Middle frontal gyrus (tissue), 1 donor: ENCODE measurements at regions not wholly inside any gene's neighbourhood (a gene's known extent, or its start where the extent isn't known, plus 50 kb on each side); places are given as distances from the start of the nearest gene placed in this dataset.
"Not testable (repeated sequence)": the region's sequence is repeated elsewhere in the genome, so short reads cannot be mapped to it uniquely, and the experiment has no call there.

Experiments
- DNase-seq: peaks from one replicate; pipeline ENCODE4 v3.0.0-alpha.2; 2015; ENCODE audit warnings: low spot score; ENCODE audit errors: extremely low spot score

DNA sequence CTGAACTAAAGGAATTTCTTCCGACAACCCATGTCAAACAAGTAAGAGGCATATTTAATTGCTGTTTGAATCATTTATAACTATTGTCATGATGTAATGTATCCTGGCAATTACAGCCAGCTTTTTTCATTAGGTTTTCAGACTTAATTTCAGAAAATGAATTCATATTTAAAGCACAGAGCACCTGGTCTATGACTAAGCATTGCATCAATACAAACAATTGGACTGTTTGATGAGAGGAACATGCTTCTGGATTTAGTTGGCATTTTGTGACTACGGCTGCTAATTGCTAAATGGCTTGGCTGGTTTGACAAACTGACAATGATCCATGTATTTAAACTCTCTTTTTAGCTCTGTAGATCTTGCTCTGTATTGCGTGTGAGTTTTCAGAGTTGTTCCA, 853.4 kb downstream of the NCAM2 start:
- no peak for DNase-seq

DNA sequence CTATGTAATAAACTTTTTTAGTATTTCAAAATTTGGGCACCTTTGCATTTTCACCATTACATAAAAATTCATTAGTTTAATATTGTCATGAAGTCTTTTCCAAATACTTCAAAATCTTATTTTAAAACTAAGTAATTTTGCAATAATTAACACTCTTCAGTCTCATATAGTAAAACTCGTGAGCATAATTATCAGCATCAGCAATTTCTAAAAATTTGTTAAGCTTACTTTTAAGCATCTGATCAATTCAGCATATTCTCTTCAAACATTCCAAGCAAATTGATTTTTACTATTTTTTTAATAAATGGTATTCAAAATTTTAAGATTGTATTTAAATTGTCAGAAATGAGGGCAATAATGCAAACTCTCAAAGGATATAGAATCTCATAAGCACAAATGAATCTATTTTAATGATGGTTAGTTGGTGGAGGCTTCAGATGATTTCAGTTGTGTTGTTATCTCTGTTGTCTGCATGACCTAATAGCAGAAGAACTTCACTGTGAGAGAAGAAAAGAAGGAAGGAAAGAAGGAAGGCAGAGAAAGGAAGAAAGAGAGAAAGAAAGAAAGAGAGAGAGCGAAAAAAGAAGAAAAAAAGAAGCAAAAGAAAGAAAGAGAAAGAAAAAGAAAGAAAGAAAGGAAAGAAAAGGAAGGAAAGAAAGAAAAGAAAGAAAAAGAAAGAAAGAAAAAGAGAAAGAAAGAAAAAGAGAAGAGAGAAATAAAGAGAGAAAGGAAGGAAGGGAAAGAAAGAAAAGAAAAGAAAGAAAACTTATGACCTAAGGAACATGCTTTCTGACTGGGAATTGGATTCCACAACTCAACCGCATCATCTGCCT, 860.5 kb downstream of the NCAM2 start:
- DNase-seq = no peak

DNA sequence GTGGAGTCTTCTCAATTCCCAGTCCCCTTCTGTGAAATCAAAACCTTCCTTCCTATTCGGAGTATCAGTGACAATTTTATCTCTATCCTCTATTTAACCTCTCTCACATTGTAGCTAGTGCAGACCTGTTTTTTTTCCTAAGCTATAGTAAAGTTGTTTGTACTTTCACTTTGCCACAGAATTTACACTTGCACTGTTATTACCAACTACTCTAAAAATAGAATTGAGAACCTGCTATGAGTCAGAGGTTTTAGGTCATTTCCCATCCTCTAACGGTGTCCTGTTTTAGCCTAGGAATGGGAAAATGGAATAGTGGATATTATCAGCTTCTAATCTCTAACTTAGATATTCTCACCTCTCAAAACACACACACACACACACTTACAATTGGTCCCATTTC, 862.7 kb downstream of the NCAM2 start:
- DNase-seq = no peak

DNA sequence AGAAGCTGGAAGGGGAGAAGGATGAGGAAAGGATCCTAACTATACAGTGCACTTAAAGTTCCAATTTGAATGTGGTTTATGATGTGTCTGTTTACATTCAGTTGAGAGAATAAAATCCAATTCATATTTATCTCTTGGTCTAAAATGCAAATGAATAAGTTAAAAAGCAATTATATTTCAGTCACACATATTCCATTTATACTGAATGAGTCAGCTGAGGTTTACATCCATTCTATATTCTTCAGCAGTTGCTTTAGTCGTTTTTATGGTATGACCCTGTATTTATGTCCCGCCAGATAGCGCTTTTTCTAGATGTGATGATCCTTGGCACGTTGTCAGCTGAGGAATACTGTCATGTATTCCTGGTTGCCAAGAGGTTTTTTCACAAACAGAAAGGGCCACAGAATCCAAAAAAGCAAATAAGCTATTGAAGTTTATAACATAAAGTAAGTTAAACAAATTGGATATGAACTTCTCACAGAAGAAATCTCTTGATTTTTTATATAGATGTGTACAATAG, 866.2 kb downstream of the NCAM2 start:
- DNase-seq = no peak

DNA sequence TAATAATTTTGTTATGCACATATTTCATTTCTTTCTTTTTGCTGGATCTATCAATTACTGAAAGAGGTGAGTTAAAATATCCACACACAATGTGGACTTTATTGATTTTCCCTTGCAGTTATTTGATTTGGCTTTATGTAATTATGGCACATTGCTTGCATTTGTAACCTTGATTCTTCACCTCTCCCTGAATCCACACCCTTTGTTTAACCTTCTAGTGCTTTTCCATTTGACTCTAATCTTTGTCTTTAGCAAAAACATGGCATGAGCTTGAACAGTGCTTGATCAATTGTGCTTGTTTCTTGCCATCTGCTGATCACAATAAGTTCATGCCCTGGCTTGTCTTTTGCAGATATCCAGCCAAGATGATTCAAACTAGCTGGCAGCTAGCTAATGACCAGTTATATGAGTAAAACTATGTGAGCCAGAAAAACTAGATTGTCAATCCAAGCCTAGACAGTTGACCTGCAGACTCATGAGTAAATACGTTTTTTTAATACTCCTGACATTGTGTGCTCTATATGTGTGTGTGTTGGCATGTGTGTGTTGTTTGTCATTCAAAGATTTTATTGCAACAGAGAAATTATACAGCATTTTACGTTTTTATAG, 899.2 kb downstream of the NCAM2 start:
- DNase-seq = no peak

DNA sequence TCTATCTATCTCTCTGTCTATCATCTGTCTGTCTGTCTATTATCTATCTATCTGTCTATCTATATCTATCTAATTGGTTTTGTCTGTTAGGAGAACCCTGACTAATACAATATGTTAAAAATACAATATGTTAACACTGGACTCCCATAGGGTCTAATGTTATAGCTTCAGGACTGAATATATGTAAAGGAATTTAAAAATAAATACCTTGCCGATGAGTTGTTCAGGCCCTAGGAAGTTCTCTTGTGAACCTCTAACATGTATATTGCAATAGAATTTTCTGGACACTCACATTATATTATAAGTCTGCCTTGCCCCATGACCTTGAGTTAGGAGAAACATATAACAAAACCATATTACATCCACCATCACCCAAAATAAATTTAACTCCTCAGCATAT, 900.6 kb downstream of the NCAM2 start:
- DNase-seq = no peak

DNA sequence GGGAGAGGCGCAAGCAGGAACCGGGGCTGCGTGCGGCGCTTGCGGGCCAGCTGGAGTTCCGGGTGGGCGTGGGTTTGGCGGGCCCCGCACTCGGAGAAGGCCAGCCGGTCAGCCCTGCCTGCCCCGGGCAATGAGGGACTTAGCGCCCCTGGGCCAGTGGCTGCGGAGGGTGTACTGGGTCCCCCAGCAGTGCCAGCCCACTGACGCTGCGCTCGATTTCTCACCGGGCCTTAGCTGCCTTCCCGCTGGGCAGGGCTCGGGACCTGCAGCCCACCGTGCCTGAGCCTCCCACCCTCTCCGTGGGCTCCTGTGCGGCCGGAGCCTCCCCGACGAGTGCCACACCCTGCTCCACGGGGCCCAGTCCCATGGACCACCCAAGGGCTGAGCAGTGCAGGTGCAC, 904.2 kb downstream of the NCAM2 start:
- DNase-seq = not testable (repeated sequence)

DNA sequence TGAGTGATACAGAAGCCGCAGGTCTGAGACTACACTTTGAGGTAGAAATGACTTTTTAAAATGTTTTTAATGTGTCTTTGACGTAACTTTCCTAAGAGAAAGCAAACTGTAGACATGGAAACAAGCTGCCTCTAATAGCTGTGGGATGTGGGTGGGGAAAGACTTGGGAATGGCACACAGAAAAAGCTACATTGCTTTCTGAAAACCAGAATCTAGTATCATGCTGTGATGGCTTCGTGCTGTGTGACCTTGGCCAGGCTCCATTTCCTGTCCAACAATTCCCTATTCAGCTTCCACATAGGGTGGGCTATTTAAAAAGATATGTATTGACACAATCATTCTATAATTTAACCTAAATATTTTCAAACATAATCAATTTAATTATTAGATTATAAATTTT, 909.1 kb downstream of the NCAM2 start:
- no peak for DNase-seq

DNA sequence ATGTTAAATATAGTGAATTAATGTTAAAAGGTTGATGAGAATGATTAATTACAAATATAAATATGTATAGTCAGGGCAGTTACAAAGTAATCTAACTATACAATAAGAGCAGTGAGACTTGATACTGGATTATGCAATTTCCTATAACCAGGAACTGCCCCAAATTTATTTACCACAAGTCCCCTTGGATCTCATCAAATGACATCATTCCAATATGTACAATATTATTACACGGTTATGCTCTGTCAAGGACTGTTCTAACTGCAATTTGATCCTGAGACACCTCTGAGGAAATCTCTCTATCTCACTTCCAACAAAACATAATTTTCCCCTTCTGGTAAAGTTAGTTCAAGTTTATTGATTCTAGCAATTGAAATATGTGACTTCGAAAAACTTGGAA, 917.6 kb downstream of the NCAM2 start:
- DNase-seq = no peak

DNA sequence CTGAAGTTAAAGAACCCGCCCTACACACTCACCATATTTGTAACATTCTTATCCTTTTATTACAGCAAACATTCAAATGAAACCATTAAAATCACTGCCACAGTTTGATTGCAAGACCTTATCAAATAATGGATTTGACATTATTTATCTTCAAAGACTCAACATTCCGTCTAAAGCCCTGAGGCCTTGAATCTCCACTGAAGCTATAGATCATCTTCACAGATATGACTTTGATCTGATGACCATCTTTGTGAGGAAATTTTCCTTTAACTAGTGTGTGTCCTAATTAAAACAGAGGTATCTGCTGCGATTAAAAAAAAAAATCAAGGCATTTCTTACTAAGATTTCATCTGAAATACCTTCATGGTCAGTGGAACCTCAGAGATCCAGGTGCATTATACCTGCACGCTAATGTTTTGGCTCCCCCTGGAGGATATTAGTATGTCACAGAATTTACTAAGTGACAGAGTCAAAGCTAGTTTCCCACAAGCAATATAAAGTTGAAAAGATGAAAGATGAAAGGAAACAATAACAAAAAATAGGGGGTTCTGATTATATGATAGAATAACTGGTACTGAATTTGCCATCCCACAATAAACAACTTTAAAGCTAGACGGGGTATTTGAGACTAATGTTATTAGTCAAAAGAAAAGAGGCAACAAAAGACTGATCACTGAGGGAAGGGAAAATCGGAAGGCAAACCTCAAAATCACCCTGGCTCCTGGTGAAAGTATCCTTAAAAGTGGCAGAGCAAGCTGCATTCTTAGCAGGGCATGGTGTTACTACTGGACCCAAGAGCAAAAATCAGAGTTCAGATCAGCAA, 923.4 kb downstream of the NCAM2 start:
- DNase-seq = no peak

DNA sequence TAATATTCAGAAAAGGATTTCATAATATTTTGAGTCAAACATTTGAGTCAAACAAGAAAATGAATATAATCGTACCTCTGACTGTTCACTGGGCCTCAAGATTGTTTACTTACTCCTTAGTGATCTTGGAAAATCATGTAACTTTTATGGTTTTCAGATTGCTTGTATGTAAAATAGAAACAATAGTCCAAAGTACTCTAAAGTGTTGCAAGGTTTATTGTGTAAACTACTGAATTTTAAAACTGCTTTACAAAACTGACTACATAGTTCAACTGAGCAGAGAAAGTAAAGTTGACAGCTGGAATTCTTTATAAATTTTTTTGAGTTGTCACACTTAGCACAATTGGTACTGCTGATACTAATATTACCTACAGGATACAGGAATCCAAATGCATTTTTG, 931.0 kb downstream of the NCAM2 start:
- DNase-seq = no peak

DNA sequence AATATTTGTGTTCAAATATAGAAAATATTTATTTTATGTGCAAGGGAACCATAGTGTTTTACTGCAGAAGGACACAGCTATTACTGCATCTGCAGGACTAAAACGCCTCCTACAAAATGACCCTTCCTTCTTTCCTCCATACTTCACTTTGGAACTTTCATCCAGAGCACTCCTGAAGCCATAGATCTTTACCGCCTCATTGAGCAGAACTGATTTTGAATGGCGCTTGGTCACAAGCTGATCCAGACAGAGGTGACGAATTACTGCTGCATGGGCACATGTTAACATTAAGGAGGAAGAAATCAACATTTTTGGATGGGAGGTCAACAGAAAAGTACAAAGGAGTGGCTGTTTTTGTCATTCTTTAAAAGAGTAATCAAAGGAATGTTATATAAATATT, 931.6 kb downstream of the NCAM2 start:
- DNase-seq = no peak

DNA sequence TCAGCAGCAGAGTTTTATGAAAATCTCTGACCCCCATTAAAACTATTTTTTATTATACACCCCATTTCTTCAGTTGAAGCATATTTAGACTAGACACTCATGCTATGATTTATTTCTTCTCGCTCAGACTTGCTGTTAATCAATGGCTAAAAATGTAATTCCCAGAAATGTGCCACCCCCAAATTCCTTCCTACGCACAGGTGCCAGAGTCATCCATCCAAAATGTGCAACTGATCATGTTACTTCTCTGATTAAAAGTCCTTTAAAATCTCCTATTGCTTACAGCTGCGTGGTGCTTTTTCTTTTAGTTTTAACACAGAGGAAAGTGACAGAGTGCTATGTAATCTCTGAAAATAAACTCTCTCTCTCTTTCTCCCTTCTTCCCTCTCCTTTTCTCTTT, 954.4 kb downstream of the NCAM2 start:
- no peak for DNase-seq

DNA sequence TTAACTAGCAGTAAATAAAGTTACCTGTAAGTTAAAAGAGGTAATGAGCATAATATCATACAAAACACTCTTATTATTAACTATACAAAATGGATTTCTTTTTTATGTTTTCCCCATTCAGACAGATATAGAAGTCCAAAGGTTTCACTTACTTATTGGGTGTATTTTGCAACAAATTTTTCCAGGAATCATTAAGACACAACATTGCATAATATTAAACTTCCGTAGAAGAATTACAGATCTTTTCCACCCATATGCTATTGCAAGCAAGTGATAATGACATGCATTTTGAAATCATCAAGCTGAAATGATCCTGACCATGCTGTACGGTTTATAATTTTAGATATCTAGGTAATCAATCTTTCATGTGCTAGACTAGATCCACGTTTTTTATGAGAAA, 957.0 kb downstream of the NCAM2 start:
- no peak for DNase-seq

DNA sequence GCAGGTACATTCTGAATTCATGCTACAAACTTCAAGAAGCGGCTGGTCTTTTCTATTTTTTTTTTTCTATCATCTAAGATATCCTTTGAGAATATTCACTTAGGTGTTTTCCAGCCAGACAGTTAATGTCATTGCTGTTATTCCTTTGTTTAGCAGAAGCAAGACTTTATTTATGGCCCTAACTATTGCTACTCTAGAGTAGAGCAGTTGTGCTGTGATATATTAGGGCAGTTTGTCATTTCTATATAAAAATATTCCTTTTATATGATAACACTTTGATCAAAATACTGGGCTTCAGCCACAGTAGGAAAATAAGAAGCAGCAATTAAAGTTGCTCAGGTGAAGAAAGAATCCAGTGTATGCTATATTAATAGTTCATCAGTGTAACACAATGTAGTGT, 959.3 kb downstream of the NCAM2 start:
- no peak for DNase-seq

DNA sequence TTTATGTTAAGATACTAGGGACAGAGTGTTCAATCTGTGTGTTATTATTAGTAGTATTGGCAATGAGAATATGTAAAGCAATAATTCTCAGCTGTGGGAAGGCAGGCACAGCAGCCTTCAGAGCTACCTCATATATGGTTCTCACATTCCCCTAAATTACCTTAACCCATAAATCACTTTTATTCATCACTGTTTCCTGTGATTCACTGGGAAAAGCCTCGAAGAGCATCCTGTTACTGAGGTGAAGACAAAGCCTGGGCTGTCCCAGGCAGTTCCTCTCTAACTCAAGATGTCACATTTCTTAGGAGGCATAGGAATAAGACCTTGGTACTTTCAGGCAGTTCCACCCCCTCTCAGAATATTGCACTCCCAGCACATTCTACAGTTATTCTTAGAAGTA, 965.7 kb downstream of the NCAM2 start:
- DNase-seq = no peak

DNA sequence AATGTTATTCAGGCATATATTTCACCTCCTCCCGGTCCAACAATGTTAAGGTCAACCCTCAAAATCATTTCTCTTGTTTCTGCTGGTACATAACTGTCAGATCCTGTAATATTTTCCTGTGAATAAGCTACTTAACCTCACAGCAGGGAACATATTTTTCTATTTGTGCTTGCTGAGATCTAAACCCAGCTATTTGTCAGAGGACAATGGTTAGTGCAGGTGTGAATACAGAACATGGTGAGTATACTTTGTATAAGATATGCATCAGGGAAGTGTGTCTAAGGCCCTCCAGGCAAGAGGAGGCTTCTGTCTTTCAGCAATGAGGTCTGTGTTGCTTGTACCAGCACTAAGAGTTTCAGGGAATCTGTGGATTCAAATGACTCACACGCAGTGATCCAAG, 970.6 kb downstream of the NCAM2 start:
- DNase-seq = no peak

DNA sequence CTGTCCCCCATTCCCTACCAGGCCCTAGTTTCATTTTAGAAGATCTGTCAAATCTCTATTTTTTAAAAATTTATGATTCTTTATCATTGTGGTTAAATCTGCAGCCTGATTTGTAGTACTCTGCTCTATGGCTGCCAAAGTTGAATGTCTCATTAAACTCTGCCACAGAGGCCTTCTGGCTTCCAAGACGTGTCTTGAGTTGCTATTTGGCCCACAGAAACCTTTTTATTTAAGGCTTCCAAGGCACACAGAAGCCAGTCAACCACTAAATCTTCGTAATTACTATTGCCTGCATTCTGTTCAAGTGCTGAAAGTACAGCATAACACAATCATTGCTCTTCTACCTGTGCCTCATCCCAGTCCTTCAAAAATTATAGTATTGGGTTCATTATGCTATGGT, 971.0 kb downstream of the NCAM2 start:
- no peak for DNase-seq

DNA sequence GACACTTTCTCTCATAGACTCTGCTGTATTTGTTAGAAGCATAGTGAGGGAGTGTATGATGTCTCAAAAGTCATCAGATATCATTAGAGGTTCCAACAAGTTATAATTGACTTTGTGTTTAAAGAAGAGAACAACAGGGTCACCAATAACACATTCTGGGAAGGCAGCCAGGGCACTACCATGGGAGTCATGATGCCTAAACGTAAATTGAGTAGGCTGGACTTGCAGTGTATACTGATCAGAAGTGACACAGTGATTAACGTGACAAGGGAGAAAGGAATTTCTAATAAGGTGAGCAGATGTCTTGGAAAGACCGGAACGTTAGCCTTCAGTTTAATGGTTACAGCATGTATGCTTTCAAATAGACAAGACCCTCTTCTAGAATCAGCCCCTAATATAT, 973.2 kb downstream of the NCAM2 start:
- no peak for DNase-seq

DNA sequence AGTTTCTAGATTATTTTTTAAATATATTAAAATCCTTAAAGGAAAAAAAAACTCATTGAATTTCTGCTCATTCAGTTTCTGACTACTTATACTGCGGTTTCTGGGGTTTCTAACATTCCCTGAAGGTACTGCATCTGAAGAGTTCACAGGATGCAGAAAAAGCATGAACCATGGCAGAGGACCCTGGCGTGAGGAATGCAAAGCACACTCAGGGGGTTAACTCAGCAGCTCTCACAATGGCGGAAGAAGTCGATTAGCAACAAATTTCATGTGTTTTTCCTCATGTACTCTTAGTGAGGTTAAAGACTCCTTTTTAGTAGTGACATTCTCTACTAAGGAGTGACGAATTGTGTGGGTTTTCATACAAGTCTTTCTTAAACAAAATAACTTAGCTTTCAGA, 975.6 kb downstream of the NCAM2 start:
- no peak for DNase-seq

DNA sequence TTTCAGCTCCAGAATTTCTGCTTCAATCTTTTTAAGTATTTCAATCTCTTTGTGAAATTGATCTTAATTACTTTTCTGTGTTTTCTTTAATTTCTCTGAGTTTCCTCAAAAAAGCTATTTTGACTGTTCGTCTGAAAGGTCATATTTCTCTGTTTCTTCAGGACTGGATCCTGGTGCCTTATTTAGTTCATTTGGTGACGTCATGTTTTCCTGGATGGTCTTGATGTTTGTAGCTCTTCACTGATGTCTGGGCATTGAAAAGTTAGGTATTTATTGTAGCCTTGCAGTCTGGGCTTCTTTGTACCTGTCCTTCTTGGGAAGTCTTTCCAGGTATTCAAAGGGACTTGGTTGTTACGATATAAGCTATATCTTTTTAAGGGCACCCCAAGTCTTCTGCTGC, 998.7 kb downstream of the NCAM2 start:
- no peak for DNase-seq
